Activated CD8-positive, alpha-beta T cell treated with anti-CD3 and anti-CD28 coated beads, Interleukin-2, amount 10 ng/mL, durations not matched to agents 7 days and 5 days (primary cell): ENCODE measurements at regions not wholly inside any gene's neighbourhood (a gene's known extent, or its start where the extent isn't known, plus 50 kb on each side); places are given as distances from the start of the nearest gene placed in this dataset.

Experiments used
- ATAC-seq: fragments of 150-1000 bp; cut with Tn5 transposase; one replicate; pipeline ENCODE4 v1.10.0; 2021; ENCODE audit warnings: moderate library complexity
- CTCF ChIA-PET: fragments of 350-600 bp; sonication (Branson Sonifier 250); formaldehyde crosslinking; loops from one replicate; lab custom pipeline; 2021; ENCODE audit warnings: antibody characterized with exemption; lab: Charles Lee
- POLR2A ChIA-PET: fragments of 350-600 bp; sonication (Branson Sonifier 250); formaldehyde crosslinking; loops from one replicate; lab custom pipeline; 2021; ENCODE audit warnings: antibody characterized with exemption; lab: Charles Lee
- DNase-seq: peaks from one replicate; pipeline ENCODE4 v3.0.0-alpha.2; 2020
- H3K27ac Mint-ChIP-seq: one replicate; pipeline ENCODE4 v1.8.0; 2021; ENCODE audit warnings: mild to moderate bottlenecking, mixed read lengths
- H3K27me3 Mint-ChIP-seq: one replicate; pipeline ENCODE4 v1.8.0; 2021; ENCODE audit warnings: low read depth, mixed read lengths
- H3K36me3 Mint-ChIP-seq: one replicate; pipeline ENCODE4 v1.8.0; 2021; ENCODE audit warnings: low read depth, mixed read lengths
- H3K4me1 Mint-ChIP-seq: one replicate; pipeline ENCODE4 v1.8.0; 2021; ENCODE audit warnings: low read depth, mixed read lengths
- H3K4me3 Mint-ChIP-seq: one replicate; pipeline ENCODE4 v1.8.0; 2021; ENCODE audit warnings: mild to moderate bottlenecking, mixed read lengths
- H3K9me3 Mint-ChIP-seq: one replicate; pipeline ENCODE4 v1.8.0; 2022; ENCODE audit warnings: mixed read lengths; ENCODE audit not compliant: insufficient read depth

GRCh38 chr2:19722531-19722971 lies 179.2 kb downstream of the TTC32 start:
- no peaks in the 10 kb centered on the region for H3K9me3 Mint-ChIP-seq
- no peak for DNase-seq
- H3K4me3 Mint-ChIP-seq, result no peak overlapping the region
- H3K27ac Mint-ChIP-seq, result no peak overlapping the region
- H3K36me3 Mint-ChIP-seq, result no peaks in the 10 kb centered on the region
- no peaks in the 10 kb centered on the region for H3K4me1 Mint-ChIP-seq
- no peaks in the 10 kb centered on the region for H3K27me3 Mint-ChIP-seq
- ChIA-PET CTCF (no interaction called here), POLR2A (no interaction called here)
- ATAC-seq, result no peak

DNA sequence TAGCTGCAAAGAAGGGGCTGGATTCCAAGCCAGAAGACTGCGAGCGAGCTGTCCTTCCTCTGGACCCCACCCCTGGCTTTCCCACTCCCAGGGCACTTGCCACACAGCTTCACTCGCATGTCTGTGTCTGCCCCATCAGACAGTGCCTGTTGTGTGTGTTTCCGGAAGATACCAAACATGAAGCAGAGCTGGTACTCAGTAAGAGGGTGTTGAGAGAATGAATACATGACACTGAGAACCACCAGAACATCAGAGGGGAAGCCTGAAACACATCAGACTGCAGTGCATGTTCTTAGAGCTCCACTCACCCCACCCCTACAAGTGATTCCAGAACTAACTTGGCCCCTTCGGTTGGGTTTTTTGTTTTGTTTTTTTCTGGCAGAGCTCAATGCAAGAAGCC lies 181.5 kb downstream of the TTC32 start:
- Mint-ChIP-seq H3K36me3 (no peaks in the 10 kb centered on the region), H3K27ac (no peak overlapping the region), H3K27me3 (no peaks in the 10 kb centered on the region), H3K4me3 (no peak overlapping the region), H3K4me1 (no peaks in the 10 kb centered on the region), H3K9me3 (no peaks in the 10 kb centered on the region)
- ATAC-seq (no peak), DNase-seq (no peak)
- POLR2A ChIA-PET, result no interaction called here
- CTCF ChIA-PET, result no interaction called here

DNA sequence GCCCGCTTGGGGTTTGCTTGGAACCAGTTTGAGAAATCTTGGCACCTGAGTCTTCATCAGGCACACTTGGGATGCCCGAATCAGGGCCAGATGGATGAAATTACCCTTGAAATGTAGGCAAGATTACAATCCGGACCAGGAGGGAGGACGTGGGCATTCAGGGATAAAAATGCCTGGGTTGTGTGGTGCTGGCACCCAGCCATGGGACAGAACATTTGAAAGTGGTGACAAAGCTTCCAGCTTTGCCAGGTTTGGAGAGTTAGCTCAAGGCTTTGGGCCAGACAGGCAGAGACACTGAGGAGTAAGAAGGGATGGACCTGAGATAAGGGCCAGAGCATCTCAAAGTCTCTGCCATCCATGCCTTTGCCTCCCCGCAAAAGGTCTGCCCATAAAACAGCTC lies 182.2 kb downstream of the TTC32 start:
- ATAC-seq, result no peak

GRCh38 chr2:19717446-19717845 lies 184.3 kb downstream of the TTC32 start:
- CTCF ChIA-PET, result no interaction called here
- no peaks in the 10 kb centered on the region for H3K27me3 Mint-ChIP-seq
- DNase-seq (no peak), ATAC-seq (no peak)
- no peak overlapping the region for H3K4me3 Mint-ChIP-seq
- H3K4me1 Mint-ChIP-seq, result no peaks in the 10 kb centered on the region
- POLR2A ChIA-PET, result no interaction called here
- H3K9me3 Mint-ChIP-seq, result no peaks in the 10 kb centered on the region
- no peaks in the 10 kb centered on the region for H3K36me3 Mint-ChIP-seq
- H3K27ac Mint-ChIP-seq, result no peak overlapping the region

More for the DNA sequence above, 182.2 kb downstream of the TTC32 start:
- no peak overlapping the region for H3K4me3 Mint-ChIP-seq
- ChIA-PET CTCF (no interaction called here), POLR2A (no interaction called here)
- no peak for DNase-seq
- no peaks in the 10 kb centered on the region for H3K9me3 Mint-ChIP-seq
- no peaks in the 10 kb centered on the region for H3K27me3 Mint-ChIP-seq
- no peak overlapping the region for H3K27ac Mint-ChIP-seq
- no peaks in the 10 kb centered on the region for H3K4me1 Mint-ChIP-seq
- H3K36me3 Mint-ChIP-seq, result no peaks in the 10 kb centered on the region

- no peak for DNase-seq
- Mint-ChIP-seq H3K27me3 (no peaks in the 10 kb centered on the region), H3K36me3 (no peaks in the 10 kb centered on the region), H3K27ac (no peak overlapping the region), H3K4me1 (no peaks in the 10 kb centered on the region), H3K9me3 (no peaks in the 10 kb centered on the region), H3K4me3 (no peak overlapping the region)
- ChIA-PET POLR2A (no interaction called here), CTCF (no interaction called here)
- ATAC-seq, result no peak
Measured at GRCh38 chr2:19714926-19715325, 186.9 kb downstream of the TTC32 start.

GRCh38 chr2:19712850-19713249 lies 188.9 kb downstream of the TTC32 start:
- POLR2A ChIA-PET, result no interaction called here
- Mint-ChIP-seq H3K36me3 (no peaks in the 10 kb centered on the region), H3K9me3 (no peaks in the 10 kb centered on the region), H3K27me3 (no peaks in the 10 kb centered on the region), H3K4me1 (no peaks in the 10 kb centered on the region), H3K27ac (no peak overlapping the region), H3K4me3 (no peak overlapping the region)
- ATAC-seq (no peak), DNase-seq (no peak)
- CTCF ChIA-PET, result no interaction called here

DNA sequence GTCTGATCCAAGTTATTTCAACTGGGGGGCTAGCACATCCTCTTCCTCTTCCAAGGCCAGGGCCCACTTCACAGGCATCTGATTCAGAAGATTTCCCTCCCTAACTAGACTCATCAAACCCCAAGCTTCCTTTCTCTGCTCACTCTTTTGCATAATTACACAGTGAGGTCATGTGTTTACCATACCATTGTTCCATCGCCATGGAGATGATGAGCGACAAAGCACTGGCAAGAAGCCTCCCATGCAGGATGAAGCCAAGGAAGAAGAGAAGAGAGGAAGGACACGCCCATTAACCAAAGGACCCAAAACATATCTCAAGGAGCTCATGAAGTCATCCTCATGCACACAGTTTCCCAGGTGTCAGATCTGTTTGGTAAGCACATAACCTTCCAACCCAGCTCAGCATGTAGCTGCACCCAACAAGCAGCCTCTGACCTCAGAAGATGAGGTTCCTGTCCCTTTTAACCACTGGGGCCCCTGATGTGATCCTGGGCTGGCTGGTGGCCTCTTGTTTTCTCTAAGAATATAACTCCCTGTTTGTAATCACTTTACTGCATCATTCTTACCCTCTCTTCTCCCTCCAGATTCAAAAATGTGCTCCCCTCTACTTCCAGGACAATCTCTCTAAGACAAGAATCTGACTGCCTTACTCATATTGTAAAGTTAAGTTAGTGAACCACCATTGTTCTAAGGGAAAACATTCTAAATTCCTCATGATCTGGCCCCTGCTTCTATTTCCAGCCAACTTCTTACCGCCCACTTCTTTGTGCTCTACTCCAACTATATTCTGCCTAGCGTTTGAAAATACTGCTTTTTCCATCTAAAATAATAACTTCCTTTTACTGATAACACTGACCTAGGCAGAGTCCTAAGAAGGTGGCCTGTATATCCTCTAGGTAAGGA lies 190.1 kb downstream of the TTC32 start:
- ATAC-seq (peak; percentile 64), DNase-seq (no peak)
- no peaks in the 10 kb centered on the region for H3K9me3 Mint-ChIP-seq
- no peaks in the 10 kb centered on the region for H3K4me1 Mint-ChIP-seq
- H3K27ac Mint-ChIP-seq, result no peak overlapping the region
- H3K27me3 Mint-ChIP-seq, result no peaks in the 10 kb centered on the region
- ChIA-PET POLR2A (no interaction called here), CTCF (no interaction called here)
- no peaks in the 10 kb centered on the region for H3K36me3 Mint-ChIP-seq
- no peak overlapping the region for H3K4me3 Mint-ChIP-seq

DNA sequence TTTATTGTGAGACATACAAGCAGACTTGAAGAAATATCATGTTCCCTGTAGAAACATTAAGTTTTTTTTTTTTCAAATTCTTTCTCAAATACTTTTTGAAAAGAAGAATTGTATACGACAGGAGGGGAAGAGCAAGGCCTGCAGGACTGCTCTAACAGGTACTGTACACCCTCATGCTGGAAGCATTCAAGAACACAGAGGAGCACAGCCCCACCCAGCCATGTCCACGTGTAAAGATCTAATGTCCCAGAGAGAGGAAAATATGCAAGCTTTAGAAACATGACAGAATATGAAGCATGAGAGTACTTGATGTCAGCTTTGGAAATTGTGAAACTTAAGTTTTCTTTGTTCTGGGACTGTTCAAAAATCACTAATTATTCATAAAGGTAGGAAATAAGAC lies 191.6 kb downstream of the TTC32 start:
- H3K4me1 Mint-ChIP-seq, result no peaks in the 10 kb centered on the region
- no peaks in the 10 kb centered on the region for H3K9me3 Mint-ChIP-seq
- ATAC-seq (no peak), DNase-seq (no peak)
- no peaks in the 10 kb centered on the region for H3K27me3 Mint-ChIP-seq
- H3K4me3 Mint-ChIP-seq, result no peak overlapping the region
- ChIA-PET POLR2A (no interaction called here), CTCF (no interaction called here)
- no peak overlapping the region for H3K27ac Mint-ChIP-seq
- H3K36me3 Mint-ChIP-seq, result no peaks in the 10 kb centered on the region

GRCh38 chr2:19709553-19709952 lies 192.2 kb downstream of the TTC32 start:
- Mint-ChIP-seq H3K4me1 (no peaks in the 10 kb centered on the region), H3K27ac (no peak overlapping the region), H3K36me3 (no peaks in the 10 kb centered on the region), H3K9me3 (no peaks in the 10 kb centered on the region), H3K4me3 (no peak overlapping the region), H3K27me3 (no peaks in the 10 kb centered on the region)
- POLR2A ChIA-PET, result no interaction called here
- CTCF ChIA-PET, result no interaction called here
- ATAC-seq (no peak), DNase-seq (no peak)

- no peak overlapping the region for H3K27ac Mint-ChIP-seq
- ChIA-PET CTCF (no interaction called here), POLR2A (no interaction called here)
- H3K36me3 Mint-ChIP-seq, result no peaks in the 10 kb centered on the region
- H3K9me3 Mint-ChIP-seq, result no peaks in the 10 kb centered on the region
- no peak overlapping the region for H3K4me3 Mint-ChIP-seq
- no peaks in the 10 kb centered on the region for H3K27me3 Mint-ChIP-seq
- no peaks in the 10 kb centered on the region for H3K4me1 Mint-ChIP-seq
- ATAC-seq, result no peak
- no peak for DNase-seq
Measured at GRCh38 chr2:19708776-19709175, 193.0 kb downstream of the TTC32 start.

DNA sequence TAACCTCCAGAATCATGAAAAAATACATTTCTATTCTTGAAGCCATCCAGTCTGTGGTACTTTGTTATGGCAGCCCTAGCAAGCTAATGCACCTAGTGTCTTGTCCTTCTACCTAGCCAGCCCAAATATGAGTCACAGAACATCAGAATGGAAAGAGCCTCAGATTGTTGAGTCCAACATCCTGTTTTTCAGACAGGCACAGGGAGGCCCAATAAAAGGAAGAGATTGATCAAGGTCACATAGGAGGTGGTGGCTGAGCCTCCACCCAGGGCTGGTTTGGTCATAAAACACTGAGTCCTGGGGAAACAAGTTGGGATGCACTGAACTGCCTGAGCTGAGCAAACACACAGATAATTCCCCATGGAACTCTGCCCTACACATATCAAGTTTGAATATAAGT lies 195.5 kb downstream of the TTC32 start:
- no peaks in the 10 kb centered on the region for H3K9me3 Mint-ChIP-seq
- ChIA-PET POLR2A (no interaction called here), CTCF (no interaction called here)
- ATAC-seq (no peak), DNase-seq (no peak)
- no peak overlapping the region for H3K4me3 Mint-ChIP-seq
- no peaks in the 10 kb centered on the region for H3K27me3 Mint-ChIP-seq
- no peaks in the 10 kb centered on the region for H3K4me1 Mint-ChIP-seq
- H3K27ac Mint-ChIP-seq, result no peak overlapping the region
- H3K36me3 Mint-ChIP-seq, result no peaks in the 10 kb centered on the region

DNA sequence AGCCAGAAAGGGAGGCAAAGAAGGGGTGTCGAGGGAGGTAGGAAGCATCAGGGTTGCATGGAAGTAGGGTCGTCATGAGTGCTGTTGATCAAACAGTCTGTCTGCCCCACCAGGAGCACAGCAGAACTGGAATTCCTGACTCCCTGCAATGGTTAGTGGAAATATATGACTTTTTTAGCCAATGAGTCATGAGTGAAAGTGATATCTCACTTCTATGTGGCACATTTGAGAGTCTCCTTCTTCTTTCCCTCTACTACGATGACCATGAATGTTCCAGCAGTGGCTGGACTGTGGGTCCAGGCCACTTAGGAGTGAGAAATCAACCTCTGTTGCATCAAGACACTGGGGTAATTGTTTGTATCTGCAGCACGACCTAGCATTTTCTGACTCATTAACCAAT lies 199.5 kb downstream of the TTC32 start:
- no peaks in the 10 kb centered on the region for H3K27me3 Mint-ChIP-seq
- ChIA-PET POLR2A (no interaction called here), CTCF (no interaction called here)
- H3K27ac Mint-ChIP-seq, result no peak overlapping the region
- H3K4me3 Mint-ChIP-seq, result no peak overlapping the region
- H3K4me1 Mint-ChIP-seq, result no peaks in the 10 kb centered on the region
- DNase-seq, result no peak
- no peaks in the 10 kb centered on the region for H3K9me3 Mint-ChIP-seq
- no peaks in the 10 kb centered on the region for H3K36me3 Mint-ChIP-seq
- no peak for ATAC-seq
